ENCODE measurements at regions not wholly inside any gene's neighbourhood (a gene's known extent, or its start where the extent isn't known, plus 50 kb on each side); places are given as distances from the start of the nearest gene placed in this dataset.
A peak's percentile ranks its signal among the peaks of the same experiment; 100 is the strongest.

GRCh38 chr20:3349786-3350185 lies 57.7 kb downstream of the DNAAF9 start:
- intact Hi-C loops (cut with DNase I) = loop anchor here in 1 of 10 donors (10.0 kb wide), 1 partner anchor 55 kb away; the partner anchor contains the start of gene DNAAF9
- ATAC-seq = peak in 2 of 8 donors; percentile 37 to 38
- TF ChIP-seq CTCF (IDR thresholded peaks at IDR 0.05) = no peak
- WGBS, 2 donors = 79 to 94% methylated on average over 2 of the region's 2 CpGs
- no peak overlapping the region for H3K4me3 ChIP-seq
- peaks cover 0 to 64% (median 23%) of the 10 kb centered on the region in 9 donors for H3K36me3 ChIP-seq
- no peaks in the 10 kb centered on the region for H3K27me3 ChIP-seq
- DNase-seq = no peak
- H3K27ac ChIP-seq = no peak overlapping the region
- H3K9me3 ChIP-seq = no peaks in the 10 kb centered on the region
- H3K4me1 ChIP-seq = peaks cover 0 to 33% (median 6%) of the 10 kb centered on the region in 9 donors

- Histone ChIP-seq H3K9me3 (no peaks in the 10 kb centered on the region), H3K36me3 (peaks cover 0 to 90% (median 26%) of the 10 kb centered on the region in 9 donors), H3K4me1 (peaks cover 4 to 21% (median 14%) of the 10 kb centered on the region in 9 donors), H3K27ac (no peak overlapping the region), H3K4me3 (no peak overlapping the region), H3K27me3 (no peaks in the 10 kb centered on the region)
- DNase-seq (no peak), ATAC-seq (no peak)
- 93 to 94% methylated on average over 3 of the region's 3 CpGs for WGBS, 2 donors
- TF ChIP-seq CTCF (IDR thresholded peaks at IDR 0.05) = no peak
- intact Hi-C loops (cut with DNase I) = no loop called here
These were observed 64.7 kb downstream of the DNAAF9 start for GRCh38 chr20:3342766-3343165.

GRCh38 chr20:3340443-3340842 lies 67.0 kb downstream of the DNAAF9 start:
- H3K36me3 ChIP-seq = peaks cover 0 to 82% (median 22%) of the 10 kb centered on the region in 9 donors
- H3K9me3 ChIP-seq = no peaks in the 10 kb centered on the region
- ATAC-seq = peak; percentile 90 to 95 (median 92)
- no peaks in the 10 kb centered on the region for H3K27me3 ChIP-seq
- H3K27ac ChIP-seq = peak overlapping the region; percentile 25 to 84 (median 73)
- intact Hi-C loops (cut with DNase I) = no loop called here
- TF ChIP-seq CTCF (IDR thresholded peaks at IDR 0.05) = no peak
- H3K4me1 ChIP-seq = peaks cover 4 to 21% (median 14%) of the 10 kb centered on the region in 9 donors
- no peak overlapping the region for H3K4me3 ChIP-seq
- DNase-seq = peak; percentile 78 to 83
- WGBS, 2 donors = 26 to 30% methylated on average over 9 of the region's 9 CpGs

GRCh38 chr20:3339571-3339970 lies 67.9 kb downstream of the DNAAF9 start:
- peaks cover 4 to 21% (median 14%) of the 10 kb centered on the region in 9 donors for H3K4me1 ChIP-seq
- DNase-seq (no peak), ATAC-seq (peak in 1 of 8 donors; percentile 18)
- intact Hi-C loops (cut with DNase I) = no loop called here
- peak overlapping the region in 7 of 10 donors; percentile 46 to 84 (median 72) for H3K27ac ChIP-seq
- H3K27me3 ChIP-seq = no peaks in the 10 kb centered on the region
- H3K36me3 ChIP-seq = peaks cover 0 to 82% (median 15%) of the 10 kb centered on the region in 9 donors
- 94 to 97% methylated on average over 1 of the region's 1 CpG for WGBS, 2 donors
- no peak overlapping the region for H3K4me3 ChIP-seq
- no peaks in the 10 kb centered on the region for H3K9me3 ChIP-seq
- TF ChIP-seq CTCF (IDR thresholded peaks at IDR 0.05) = no peak

All from heart right ventricle (tissue), 16 donors.